Activated CD4-positive, alpha-beta T cell treated with anti-CD3 and anti-CD28 coated beads, Interleukin-2, amount 50 U/mL, for 1 hour (primary cell): ENCODE measurements at regions not wholly inside any gene's neighbourhood (a gene's known extent, or its start where the extent isn't known, plus 50 kb on each side); places are given as distances from the start of the nearest gene placed in this dataset.
A peak's percentile ranks its signal among the peaks of the same experiment; 100 is the strongest.

Experiments used
- DNase-seq: peaks from one replicate; pipeline ENCODE4 v3.0.0-alpha.2; 2020

DNA sequence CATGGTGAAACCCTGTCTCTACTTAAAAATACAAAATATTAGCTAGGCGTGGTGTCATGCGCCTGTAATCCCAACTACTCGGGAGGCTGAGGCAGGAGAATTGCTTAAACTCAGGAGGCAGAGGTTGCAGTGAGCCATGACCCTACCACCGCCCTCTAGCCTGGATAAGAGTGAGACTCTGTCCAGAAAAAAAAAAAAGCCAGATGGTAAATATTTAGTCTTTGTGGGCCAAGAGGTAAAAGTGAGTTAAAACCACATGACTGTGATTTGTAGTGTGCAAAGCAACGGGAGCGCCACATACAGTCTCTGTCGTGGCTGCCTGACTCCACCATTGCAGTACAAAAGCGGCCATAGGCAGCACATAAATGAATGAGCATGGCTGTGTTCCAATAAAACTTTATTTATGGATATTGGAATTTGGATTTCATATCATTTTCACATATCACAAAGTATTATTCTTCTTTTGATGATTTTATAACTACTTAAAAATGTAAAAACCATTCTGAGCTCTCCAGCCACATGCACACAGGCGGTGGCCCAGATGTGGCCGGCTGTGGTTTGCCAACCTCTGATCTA is 51.8 kb upstream of the CASZ1 start:
- no peak for DNase-seq

DNA sequence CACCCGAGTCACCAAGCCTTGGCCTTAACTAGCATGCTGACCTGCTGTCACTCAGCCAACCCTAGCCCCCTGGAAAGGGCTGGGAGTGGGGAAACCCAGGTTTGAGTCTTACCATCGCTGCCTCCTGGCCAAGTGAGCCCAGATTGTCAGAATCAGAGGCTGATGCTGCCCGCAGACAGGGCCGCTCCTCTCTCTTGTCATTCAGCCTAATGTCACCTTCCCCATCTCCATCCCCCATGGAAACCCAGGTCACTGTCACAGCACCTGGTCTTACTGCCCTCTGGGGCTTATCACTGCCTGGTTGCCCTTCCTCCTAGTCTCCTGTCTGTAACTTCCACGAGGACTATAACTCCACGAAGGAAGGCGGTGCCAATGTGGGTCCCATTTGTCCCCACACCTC is 53.6 kb upstream of the CASZ1 start:
- DNase-seq = no peak

DNA sequence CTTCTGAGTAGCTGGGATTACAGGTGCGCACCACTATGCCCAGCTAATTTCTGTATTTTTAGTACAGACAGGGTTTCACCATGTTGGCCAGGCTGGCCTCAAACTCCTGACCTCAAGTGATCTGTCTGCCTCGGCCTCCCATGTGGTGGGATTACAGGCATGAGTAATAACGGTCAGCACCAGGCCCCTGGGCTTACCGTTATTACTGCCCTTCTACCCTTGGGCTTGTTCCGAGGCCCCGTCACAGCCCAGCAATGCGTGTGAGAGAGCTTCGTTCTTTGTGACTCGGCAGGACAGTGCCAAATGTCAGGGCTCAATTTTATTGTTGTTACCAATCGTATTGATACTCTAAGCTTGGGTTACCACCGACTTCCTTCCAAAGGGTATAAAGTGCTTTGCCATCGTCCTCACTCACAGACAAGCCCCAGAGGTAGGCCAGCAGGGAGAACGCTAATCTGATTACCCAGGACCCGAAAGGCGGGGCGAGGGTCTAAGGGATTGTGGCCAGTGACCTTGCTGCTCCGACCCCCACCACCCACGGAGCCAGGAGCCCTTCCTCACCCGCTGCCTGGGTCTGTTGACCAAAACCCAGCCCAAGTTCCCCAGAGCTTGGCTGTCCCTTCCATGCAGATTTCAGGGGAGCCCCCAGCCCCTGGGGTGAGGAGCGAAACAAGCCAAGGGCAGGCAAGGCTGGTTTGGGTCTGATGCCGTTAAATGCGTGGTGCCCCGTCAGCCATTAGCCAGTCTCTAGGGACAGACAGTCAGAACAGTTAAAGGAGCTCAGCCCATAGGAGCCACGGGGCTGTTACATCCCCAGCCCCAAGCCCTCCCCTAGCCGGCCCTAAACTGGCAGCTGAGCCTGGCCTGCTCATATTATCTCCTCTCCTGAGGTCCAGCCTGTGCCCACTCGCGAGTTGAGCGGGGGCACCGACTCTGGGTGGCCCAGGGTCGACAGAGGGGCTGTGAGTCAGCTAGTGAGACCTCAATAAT is 54.9 kb upstream of the CASZ1 start:
- DNase-seq = no peak

DNA sequence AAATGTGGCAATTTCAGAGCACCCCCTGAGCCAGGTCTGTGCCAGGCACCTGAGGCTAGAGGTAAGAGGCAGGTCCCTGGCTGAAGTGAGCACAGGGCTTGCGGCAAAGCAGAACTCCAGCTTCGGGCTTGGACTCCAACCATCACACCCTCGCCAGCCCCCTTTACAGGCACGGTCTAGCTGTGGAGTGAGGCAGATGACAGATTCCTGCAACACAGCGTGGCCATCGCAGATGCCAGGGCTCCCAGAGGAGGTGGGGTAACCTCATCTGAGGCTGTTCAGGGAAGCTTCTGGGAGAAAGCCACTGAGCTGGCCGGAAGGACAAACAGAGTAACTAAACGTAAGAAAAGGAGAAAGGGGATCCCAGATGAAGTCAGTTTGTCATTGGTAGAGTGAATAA is 55.6 kb upstream of the CASZ1 start:
- no peak for DNase-seq

DNA sequence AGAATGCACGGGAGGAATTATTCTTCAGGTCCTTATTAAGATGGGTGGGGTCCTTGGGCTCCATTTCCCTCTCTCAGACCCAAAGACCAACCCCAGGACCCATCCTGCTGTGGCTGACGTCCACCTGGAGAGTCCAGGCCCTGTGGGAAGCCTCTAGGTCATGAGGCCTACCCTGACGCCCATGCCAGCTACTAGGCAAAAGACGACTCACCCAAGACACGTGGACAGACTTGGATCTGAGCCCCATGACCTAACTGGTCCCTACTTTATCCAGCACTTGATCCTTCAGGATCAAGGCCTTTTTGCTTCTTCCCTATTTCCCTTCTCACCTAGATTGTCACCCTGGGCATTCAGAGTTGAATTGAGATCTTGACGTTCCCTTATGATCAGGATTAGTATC is 56.0 kb upstream of the CASZ1 start:
- DNase-seq = no peak

DNA sequence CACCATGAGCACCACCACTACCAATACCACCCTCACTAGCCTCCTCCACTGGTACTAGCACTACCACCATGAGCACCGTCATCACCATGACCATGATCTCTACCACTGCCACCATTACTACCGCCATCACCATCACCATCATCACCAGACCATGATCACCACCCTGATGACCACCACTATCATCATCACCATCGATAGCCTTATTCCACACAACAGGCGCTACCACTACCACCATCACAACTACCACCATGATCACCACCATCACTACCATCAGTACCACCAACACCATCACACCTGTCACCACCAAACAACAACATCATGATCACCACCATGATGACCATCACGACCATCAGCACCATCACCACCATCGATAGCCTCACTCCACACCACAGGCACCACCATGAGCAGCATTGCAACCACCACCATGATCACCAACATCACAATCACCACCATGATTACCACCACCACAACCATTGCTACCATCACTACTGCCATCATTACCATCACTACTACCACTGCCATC is 56.6 kb upstream of the CASZ1 start:
- no peak for DNase-seq

DNA sequence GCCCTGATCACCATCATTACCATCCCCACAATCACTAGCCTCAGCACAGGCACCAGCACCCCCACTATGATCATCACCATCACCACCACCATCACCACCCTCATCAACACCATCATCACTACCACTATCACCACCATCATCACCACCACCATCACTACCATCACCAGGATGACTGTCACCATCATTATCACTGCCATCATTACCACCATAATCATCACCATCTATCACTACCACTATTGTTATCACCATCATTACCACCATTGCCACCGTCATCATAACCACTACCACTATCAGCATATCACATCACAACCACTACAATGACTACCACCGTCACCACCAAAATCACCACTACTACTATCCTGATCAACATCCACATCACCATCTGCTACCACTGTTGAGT is 57.3 kb upstream of the CASZ1 start:
- DNase-seq = no peak

DNA sequence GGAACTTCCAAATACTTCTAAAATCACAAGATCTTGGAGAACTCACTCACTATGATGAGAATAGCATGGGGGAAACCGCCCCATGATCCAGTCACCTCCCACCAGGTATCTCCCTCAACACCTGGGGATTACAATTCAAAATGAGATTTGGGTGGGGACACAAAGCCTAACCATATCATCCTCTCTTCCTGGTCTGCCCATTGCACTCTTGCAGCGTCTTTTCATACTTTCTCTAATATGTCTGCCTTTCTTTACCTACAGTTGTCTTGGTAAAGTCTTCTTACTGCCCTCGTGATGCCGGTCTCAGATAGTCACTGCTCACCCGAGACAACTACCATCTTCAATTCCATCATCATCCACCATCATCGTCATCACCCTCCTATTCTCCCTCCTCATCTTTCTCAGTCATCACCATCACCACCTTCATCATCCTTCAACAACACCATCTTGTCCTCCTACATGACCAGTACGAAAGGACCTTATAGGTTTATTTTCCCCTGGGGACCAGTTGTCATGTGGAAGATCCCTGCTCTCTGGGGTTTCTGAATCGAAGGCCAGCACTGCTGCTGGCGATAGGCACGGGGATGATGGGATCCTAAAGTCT is 58.5 kb upstream of the CASZ1 start:
- DNase-seq = no peak

DNA sequence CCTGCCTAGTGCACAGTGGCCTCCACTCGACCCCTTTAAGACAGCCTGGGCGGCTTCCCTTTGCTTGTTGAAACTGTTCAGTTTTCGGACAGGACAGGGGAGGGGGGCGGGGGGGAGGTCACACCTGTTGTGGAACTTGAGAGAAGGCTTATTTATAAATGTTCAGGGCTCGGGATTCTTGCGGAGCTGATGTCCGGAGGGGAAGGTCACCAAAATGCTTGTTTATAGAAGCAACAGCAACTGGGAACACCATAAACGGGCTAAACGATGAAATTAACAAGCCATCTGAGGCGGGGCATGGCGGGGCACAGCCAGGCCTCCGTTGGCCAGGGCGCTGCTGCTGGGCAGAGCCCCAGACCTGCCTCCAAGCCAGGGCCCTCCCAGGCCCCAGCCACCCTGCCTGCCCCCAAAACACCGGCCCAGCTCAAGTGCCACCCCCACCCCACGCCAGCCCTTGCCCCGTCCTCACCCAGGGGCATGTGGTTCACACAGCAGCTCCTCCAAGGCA is 59.8 kb upstream of the CASZ1 start:
- DNase-seq = no peak

DNA sequence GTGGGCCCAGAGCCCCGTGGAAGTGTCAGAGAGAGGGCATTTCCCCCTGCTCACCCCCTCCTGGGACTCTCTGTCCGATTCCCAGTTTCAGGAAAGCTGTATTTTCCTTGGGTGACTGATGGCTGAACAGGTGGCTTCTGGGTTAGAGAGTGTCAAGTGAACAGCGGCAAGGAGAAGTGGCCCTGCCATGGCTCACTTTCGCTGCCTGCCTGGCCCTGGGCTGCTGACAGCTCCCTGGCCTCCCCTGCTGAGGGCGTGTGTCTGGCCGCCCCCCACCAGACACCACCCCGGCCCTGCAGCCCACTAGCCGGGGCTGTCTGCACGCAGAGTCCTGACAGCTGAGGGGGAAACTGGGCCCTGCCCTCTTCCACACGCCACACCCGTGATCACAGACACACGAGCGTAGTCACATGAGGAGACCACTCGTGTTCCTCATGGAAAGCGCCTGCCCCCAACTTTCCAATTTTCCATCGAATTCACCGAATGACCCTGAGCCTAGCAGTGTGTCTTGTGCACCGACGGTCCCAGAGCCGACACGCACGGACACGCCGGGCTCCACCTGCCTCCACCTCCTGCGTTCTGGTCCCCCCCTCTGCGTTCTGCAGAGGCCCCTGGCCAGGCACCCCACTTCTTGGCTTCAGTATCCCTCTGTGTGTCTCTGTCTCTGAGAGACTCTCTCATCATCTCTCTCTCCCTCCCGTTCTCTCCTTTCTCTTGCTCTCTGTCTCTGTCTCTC is 60.6 kb upstream of the CASZ1 start:
- no peak for DNase-seq

DNA sequence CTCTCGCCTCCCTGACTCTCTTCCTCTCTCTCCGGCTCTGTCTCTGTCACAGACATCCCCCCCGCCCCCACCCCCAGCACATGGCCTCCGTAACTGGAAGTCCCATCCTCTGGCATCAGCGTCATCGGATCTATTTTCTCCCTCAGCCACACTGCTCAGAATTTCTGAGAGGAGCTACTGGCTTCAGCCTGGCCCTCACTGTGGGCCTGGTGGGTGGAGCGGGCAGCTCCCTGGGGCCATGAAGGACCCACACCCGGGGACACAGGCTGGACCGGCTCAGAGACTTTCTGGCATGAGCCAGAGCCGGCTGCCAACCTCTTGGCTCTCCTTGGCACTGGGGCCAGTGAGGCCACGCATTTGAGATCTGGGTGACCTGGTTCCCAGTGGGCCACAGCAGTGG is 61.2 kb upstream of the CASZ1 start:
- no peak for DNase-seq

DNA sequence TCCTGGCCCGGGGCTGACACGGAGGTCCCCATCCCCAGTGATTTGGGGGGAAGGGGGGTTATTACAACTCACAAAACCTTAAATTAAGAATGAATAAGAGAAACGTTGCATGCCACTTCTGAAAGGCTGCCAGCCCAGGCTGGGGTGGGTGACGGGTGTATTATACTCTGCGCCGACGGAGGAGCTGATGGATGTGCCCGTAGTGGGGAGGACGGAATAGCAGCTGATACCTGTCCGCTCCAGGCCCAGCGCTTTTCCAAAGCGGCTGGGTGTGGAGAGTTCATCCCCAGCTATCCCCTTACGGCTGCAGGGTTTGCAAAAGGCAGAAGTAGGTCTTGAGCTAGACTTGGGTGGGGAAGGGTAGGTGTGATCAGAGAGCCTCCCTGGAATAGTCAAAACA is 63.8 kb upstream of the CASZ1 start:
- DNase-seq = no peak

DNA sequence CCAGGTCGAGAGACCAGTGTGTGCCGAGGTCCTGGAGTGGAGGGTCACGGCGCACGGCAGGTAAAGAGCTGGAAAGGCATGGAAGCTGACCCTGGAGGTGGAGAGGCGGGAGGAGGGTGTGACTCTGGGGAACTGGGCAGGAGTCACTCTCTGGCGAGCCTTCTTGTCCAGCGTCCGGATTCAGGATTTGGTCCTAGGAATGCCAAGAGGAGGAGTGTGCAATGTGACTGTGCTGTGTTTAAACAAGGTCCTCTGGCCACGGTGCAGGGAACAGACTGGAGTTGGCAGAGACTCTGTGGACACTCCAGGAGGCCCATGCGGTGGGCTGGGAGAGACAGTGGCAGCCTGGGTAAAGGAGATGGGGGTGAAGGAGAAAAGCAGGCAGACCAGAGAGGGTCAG is 64.2 kb upstream of the CASZ1 start:
- no peak for DNase-seq

DNA sequence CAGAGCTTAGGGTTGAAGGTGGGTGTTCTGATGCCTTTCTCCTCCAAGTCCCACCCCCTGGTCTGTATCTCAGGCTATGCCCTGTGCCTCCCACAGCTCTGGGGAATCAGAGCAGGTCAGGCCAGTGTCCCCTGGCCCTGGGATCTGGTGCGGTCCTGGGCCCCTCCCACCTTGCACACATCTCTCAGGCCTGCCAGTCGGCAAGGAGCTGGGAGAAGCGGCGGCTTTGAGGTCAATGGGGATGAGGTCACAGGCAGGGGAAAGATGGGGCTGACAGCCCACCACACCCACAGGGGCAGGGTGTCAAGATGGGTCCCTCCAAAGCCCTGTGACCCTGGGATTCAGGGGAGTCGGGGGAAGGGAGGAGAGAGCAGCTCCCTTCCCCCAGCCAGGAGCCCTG is 65.4 kb upstream of the CASZ1 start:
- DNase-seq = no peak

DNA sequence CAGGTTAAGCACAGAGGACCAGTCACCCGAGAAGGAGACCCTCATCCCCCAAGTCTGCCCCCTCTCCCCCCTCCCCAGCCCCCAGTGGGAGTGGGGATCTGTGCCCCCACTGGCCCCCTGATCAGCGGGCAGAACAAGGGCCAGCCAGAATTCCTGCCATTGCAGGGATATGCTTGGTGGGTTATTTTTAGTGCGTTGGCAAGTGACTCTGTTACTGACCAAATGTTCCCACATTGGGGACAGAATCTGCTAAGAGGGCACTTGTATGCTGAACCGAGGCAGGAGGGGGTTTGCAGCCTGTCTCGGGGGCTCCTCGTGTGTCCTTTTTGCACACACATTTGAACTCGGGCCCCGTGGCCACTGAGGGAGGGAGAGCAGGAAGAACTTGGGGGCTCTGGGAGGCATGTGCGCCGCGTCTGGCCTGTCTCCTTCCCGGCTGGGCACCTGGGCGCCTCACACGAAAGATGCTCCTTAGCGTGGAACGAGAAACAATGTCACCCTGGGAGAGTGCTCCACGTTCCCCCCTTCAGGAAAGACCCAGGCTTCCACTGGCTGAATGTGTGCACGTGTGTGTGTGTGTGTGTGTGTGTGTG is 66.4 kb upstream of the CASZ1 start:
- DNase-seq = no peak

DNA sequence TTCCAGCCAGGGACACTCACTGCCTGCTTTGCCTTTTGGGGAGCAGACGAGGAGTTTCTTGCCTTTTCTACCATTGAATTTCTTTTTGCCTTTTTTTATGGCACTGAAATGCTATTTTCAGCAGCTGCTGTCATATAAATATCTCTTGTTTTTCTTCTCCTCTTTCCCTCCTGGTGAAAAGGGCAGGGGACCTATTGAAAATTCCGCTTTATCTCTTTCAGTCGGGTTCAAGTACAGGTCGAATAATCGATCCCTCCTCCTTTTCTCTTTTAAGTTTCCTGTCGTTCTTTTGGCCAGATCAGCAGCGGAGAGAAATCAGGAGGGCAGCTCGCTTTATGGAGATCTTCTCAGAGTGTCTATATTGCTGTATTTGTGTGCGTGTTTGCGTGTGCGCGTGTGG is 67.4 kb upstream of the CASZ1 start:
- DNase-seq = no peak

DNA sequence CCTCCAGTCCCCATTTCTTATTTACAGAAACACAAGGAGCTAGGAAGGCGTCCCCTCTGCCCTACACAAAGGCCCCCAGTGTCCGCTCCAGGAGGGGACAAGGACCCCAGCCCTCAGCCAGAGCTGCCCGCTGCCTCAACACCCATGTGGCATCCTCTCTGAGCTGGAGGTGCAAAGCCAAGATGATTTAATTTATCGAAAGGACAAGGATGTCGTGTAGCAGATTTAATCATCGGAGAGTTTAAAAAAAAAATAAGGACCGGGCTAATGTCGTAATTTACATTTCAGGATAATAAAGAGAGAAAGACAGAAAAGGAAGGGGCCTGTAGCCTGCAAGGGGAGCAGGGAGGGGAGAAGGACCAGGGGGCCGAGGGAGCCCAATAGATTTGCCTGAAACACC is 68.3 kb upstream of the CASZ1 start:
- no peak for DNase-seq

DNA sequence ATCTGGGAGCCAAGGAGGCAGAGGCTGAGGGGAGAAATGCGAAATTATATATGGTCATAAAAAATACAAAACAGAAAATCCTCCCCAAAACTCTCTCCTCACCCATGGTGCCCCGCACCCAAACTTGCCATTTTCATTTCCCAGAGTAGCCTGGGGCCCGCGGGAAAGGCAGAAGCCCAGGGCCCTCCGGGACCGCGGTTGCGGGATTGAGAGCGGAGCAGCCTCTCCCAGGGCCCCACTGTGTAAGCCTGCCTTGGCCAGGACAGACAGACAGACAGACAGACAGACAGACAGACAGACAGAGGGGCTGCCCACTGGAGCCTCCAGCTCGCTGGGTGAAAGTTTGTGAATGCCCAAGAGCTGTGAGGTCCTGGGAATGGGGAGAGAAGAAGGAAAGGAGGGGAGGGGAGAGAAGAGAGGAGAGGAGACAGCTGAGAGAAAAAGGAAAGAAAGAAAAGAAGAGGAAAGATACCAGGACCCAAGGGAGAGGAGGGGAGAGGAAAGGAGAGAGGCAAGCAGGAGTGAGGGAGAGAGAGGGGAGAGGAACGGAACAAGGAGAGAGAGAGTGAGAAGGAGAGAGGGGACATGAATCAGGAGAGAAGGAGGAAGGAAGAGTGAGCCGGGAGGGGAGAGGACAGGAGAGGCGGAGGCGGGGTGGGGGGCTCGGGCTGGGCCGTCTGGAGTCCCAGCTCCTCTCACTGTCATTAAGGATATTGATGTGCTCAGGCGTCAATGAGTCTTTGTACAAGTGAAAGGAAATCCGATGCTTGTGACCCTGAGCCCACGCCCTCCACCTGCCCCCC is 69.3 kb upstream of the CASZ1 start:
- DNase-seq = no peak

DNA sequence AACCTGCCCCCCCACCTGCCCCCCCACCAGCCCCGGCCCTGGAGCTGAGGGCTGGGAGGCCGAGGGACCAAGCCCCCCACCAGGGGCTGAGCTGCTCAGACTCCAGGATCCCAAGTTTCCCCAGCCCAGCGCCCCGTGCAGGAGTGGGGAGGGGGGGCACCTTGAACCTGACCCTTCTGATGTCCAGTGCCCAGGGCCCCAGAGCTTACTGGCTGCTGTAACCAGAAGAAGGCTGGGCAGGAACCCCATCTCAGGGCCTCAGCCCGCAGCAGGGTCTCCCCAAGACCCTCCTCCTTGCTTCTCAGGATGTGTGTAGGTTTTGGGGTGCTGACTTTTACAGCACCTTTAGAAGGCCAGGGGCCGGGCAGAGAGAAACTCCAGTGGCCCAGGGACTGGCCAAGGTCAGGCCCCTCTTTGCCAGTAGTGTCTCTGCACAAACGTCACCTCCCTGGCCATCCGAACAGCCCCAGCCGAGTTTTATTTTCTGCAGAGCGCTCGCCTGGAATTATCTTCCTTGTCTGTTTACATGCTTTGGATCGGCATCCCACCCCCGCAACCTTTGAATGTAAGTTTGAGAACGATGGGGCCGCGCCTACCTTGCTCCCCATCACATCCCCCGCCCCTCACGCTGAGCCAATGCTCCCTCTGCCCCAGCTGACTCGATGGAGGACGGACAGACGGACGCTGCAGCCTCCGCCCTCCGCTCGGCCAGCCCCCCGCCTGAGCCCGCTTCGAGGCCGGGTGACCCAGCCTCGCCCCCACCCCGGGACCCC is 70.1 kb upstream of the CASZ1 start:
- peak; percentile 9 for DNase-seq

DNA sequence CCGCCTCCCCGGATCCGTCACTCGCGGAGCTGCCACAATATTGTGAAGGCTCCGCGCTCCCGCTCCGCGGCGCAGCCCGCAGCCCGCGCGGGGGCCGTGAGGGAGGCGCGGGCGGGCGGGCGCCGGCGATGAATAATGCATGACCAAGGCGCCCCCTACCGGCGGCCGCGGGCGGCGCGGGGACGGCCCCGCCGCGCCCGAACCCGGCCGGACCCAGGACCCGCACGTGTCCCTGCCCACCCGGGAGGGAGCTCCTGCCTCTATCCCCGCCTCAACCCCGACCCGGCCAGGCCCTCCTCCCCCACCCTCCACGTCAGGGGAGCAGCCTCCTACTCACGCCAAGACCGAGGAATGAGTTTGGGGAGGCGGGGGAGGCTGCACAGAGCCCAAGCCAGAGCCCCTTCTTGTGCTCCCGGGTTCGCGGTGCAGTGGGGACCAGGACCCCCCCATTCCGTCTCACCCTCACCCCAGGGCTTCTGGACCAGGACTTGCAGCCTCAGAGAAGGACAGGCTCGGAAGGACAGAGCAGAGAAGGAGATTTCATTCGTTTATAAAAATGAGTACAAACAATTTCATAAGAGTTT is 70.8 kb upstream of the CASZ1 start:
- DNase-seq = peak; percentile 64
